A549 (cell line): ENCODE measurements at regions not wholly inside any gene's neighbourhood (a gene's known extent, or its start where the extent isn't known, plus 50 kb on each side); places are given as distances from the start of the nearest gene placed in this dataset.

Experiments
- BHLHE40 ChIP-seq: IDR thresholded peaks from 2 replicates; pipeline ENCODE4 v1.6.1; 2012; ENCODE audit warnings: low read depth, low read length, inconsistent platforms
- CBX8 ChIP-seq: fragments of 200-600 bp; sonication (generic); IDR thresholded peaks from 2 replicates; pipeline ENCODE4 v1.6.1; 2016
- CTCF ChIP-seq: fragments of >200 bp; sonication (Bioruptor Twin); formaldehyde crosslinking; IDR thresholded peaks from 3 replicates; pipeline ENCODE4 v1.5.1; 2016
- ELK1 ChIP-seq: fragments of 150-350 bp; IDR thresholded peaks from 2 replicates; pipeline ENCODE4 v1.6.1; 2014; ENCODE audit warnings: low read depth, mild to moderate bottlenecking, low read length
- EP300 ChIP-seq, 2 experiments: fragments of >200 bp; sonication (Bioruptor Twin); formaldehyde crosslinking; IDR thresholded peaks; 2 replicates in 1 of 2; 3 replicates in 1 of 2; pipeline ENCODE4 v1.6.1; 2016 to 2017
- KDM5A ChIP-seq: fragments of 200-600 bp; sonication (generic); IDR thresholded peaks from 2 replicates; pipeline ENCODE4 v1.6.1; 2016; ENCODE audit warnings: antibody characterized with exemption, mild to moderate bottlenecking
- NPAS2 ChIP-seq: fragments of 250-450 bp; sonication (Bioruptor Pico); IDR thresholded peaks from 2 replicates; pipeline ENCODE4 v1.8.0; 2022; ENCODE audit warnings: mild to moderate bottlenecking, moderate library complexity, borderline replicate concordance
- PHF8 ChIP-seq: fragments of 200-600 bp; sonication (generic); IDR thresholded peaks from 2 replicates; pipeline ENCODE4 v1.6.1; 2016; ENCODE audit warnings: low read depth, mild to moderate bottlenecking, antibody characterized with exemption, moderate library complexity, borderline replicate concordance
- POLR2A ChIP-seq: IDR thresholded peaks from 2 replicates; pipeline ENCODE4 v1.6.1; 2012; ENCODE audit warnings: mild to moderate bottlenecking, low read length
- RARB ChIP-seq: fragments of 250-450 bp; sonication (Bioruptor Pico); IDR thresholded peaks from 2 replicates; pipeline ENCODE4 v1.8.0; 2021; ENCODE audit warnings: mild to moderate bottlenecking, moderate library complexity
- REST ChIP-seq: fragments of 200-600 bp; sonication (generic); IDR thresholded peaks from 2 replicates; pipeline ENCODE4 v1.6.1; 2016; ENCODE audit warnings: antibody characterized with exemption, mild to moderate bottlenecking, moderate library complexity
- RFX5 ChIP-seq: fragments of 450-650 bp; IDR thresholded peaks from 2 replicates; pipeline ENCODE4 v1.7.1; 2014; ENCODE audit warnings: antibody characterized with exemption, mild to moderate bottlenecking, moderate library complexity
- SMC3 ChIP-seq: fragments of >200 bp; sonication (Bioruptor Twin); formaldehyde crosslinking; IDR thresholded peaks from 3 replicates; pipeline ENCODE4 v1.6.1; 2018; ENCODE audit warnings: inconsistent platforms

GRCh38 chr2:71824436-71824835 is 323.2 kb downstream of the CYP26B1 start:
- no peak for TF ChIP-seq CTCF
- TF ChIP-seq RARB (CRISPR knock-in tag) = no peak
- TF ChIP-seq EP300 (IDR thresholded peaks at IDR 0.05) = no peak
- no peak for TF ChIP-seq PHF8
- no peak for TF ChIP-seq BHLHE40
- TF ChIP-seq RFX5 = no peak
- no peak for TF ChIP-seq NPAS2
- no peak for TF ChIP-seq ELK1
- TF ChIP-seq KDM5A = no peak
- TF ChIP-seq CBX8 = no peak
- no peak for TF ChIP-seq POLR2A
- no peak for TF ChIP-seq SMC3
- no peak for TF ChIP-seq REST
